ENCODE measurements at regions not wholly inside any gene's neighbourhood (a gene's known extent, or its start where the extent isn't known, plus 50 kb on each side); places are given as distances from the start of the nearest gene placed in this dataset.

- H3K9me3 Mint-ChIP-seq: peaks cover 0 to 2% (median 0%) of the 10 kb centered on the region in 8 donors
- CTCF ChIA-PET (ENCODE audit: partially characterized antibody): no interaction called here
- Histone ChIP-seq H3K36me3 (ENCODE audit: insufficient read depth, low read length) (no peaks in the 10 kb centered on the region), H3K27me3 (ENCODE audit: insufficient read depth, low read length) (no peaks in the 10 kb centered on the region), H3K4me1 (ENCODE audit: insufficient read depth, low read length) (no peaks in the 10 kb centered on the region), H3K9me3 (ENCODE audit: control insufficient read depth in 1 of 2, low read length in 2 of 2) (no peaks in the 10 kb centered on the region), H3K27ac (ENCODE audit: low read depth, low read length) (no peak overlapping the region), H3K4me3 (ENCODE audit: low read length in 2 of 2) (no peak overlapping the region)
- no peaks in the 10 kb centered on the region for H3K4me1 Mint-ChIP-seq
- no peak for DNase-seq
- POLR2A ChIA-PET (ENCODE audit: partially characterized antibody): no interaction called here
- peaks cover 2 to 10% of the 10 kb centered on the region in 2 donors for H3K27me3 Mint-ChIP-seq
- no peaks in the 10 kb centered on the region for H3K36me3 Mint-ChIP-seq
- no peak overlapping the region for H3K4me3 Mint-ChIP-seq
- intact Hi-C loops (cut with micrococcal nuclease): no loop called here
- H3K27ac Mint-ChIP-seq: no peak overlapping the region
Observed at GRCh38 chr12:28023156-28023887, 50.8 kb upstream of the PTHLH start.

DNA sequence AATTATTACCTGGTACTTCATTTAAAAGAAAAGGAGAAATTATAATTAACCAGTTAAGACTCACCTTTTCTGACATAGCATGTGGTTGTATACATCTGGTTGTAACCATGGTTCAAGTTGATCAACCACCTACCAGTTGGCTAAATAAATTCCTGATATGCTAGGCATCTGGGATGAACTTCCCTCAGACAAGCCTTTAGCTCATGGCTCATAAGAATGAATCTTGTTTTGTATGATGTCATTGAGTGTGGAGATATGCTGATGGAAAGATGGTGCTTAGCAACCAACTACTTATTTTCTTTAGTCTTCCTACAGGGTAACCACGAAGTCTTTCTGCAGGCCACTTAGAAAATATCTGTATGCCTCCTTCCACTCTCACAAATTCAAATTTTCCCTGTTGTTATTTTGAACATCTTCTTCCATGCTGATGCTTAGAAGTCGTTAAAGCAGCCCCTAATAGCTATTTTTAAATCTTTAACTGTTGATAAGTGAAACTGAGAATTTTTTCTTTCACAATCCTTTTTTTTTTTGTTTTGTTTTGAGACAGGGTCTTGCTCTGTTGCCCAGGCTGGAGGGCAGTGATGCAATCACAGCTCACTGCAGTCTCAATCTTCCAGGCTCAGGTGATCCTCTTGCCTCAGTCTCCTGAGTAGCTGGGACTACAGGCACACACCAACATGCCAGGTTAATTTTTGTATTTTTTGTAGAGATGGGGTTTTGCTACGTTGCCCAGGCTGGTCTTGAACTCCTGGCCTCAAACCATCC, 51.9 kb upstream of the PTHLH start:
- intact Hi-C loops (cut with micrococcal nuclease): no loop called here
- Mint-ChIP-seq H3K9me3 (no peaks in the 10 kb centered on the region), H3K27ac (no peak overlapping the region), H3K27me3 (peaks cover 2 to 10% of the 10 kb centered on the region in 2 donors), H3K4me1 (no peaks in the 10 kb centered on the region), H3K36me3 (no peaks in the 10 kb centered on the region), H3K4me3 (no peak overlapping the region)
- no peaks in the 10 kb centered on the region for H3K9me3 ChIP-seq (ENCODE audit: control insufficient read depth in 1 of 2, low read length in 2 of 2)
- H3K27me3 ChIP-seq (ENCODE audit: insufficient read depth, low read length): no peaks in the 10 kb centered on the region
- CTCF ChIA-PET (ENCODE audit: partially characterized antibody): no interaction called here
- no peaks in the 10 kb centered on the region for H3K36me3 ChIP-seq (ENCODE audit: insufficient read depth, low read length)
- H3K27ac ChIP-seq (ENCODE audit: low read depth, low read length): no peak overlapping the region
- no peak for DNase-seq
- no peaks in the 10 kb centered on the region for H3K4me1 ChIP-seq (ENCODE audit: insufficient read depth, low read length)
- POLR2A ChIA-PET (ENCODE audit: partially characterized antibody): no interaction called here
- H3K4me3 ChIP-seq (ENCODE audit: low read length in 2 of 2): no peak overlapping the region

DNA sequence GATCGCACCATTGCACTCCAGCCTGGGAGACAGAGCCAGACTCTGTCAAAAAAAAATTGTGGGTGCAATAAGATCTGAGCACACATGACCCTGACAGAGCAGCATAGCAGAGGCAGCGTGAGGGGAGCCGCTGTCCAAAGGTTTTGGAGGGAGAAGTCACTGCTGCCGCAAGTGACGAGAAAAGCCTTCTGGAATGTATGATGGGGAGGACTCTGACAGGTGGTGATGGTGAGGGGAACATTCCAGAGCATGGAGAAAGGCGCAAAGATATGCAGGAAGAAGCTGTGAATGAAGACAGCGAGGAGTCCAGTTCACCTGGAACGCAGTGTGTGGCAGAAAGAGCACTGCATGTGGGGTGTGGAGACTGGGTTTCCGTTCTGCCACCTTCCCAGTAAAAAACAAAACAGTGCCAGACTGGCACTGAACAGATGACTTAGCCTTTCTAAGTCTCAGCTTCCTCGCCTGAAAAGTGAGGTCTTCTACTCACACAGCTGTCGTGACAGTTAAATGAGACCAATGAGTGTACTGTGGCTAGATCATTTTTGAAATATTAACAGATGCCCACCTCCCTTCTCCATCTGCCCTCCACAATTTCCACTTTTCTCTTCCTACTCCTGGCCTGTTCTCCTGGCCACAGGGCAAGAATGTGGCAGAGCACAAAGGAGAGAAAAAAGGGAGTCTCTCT, 53.4 kb upstream of the PTHLH start:
- Mint-ChIP-seq H3K4me3 (no peak overlapping the region), H3K9me3 (no peaks in the 10 kb centered on the region), H3K4me1 (no peaks in the 10 kb centered on the region), H3K27ac (no peak overlapping the region), H3K36me3 (no peaks in the 10 kb centered on the region), H3K27me3 (peaks cover 2 to 10% of the 10 kb centered on the region in 2 donors)
- intact Hi-C loops (cut with micrococcal nuclease): no loop called here
- no peaks in the 10 kb centered on the region for H3K9me3 ChIP-seq (ENCODE audit: control insufficient read depth in 1 of 2, low read length in 2 of 2)
- H3K4me1 ChIP-seq (ENCODE audit: insufficient read depth, low read length): no peaks in the 10 kb centered on the region
- H3K27ac ChIP-seq (ENCODE audit: low read depth, low read length): no peak overlapping the region
- H3K4me3 ChIP-seq (ENCODE audit: low read length in 2 of 2): no peak overlapping the region
- CTCF ChIA-PET (ENCODE audit: partially characterized antibody): no interaction called here
- H3K36me3 ChIP-seq (ENCODE audit: insufficient read depth, low read length): no peaks in the 10 kb centered on the region
- no peaks in the 10 kb centered on the region for H3K27me3 ChIP-seq (ENCODE audit: insufficient read depth, low read length)
- no peak for DNase-seq
- POLR2A ChIA-PET (ENCODE audit: partially characterized antibody): no interaction called here

GRCh38 chr12:28026701-28027100, 54.2 kb upstream of the PTHLH start:
- Mint-ChIP-seq H3K27me3 (peaks cover 2 to 10% of the 10 kb centered on the region in 2 donors), H3K27ac (no peak overlapping the region)
- CTCF ChIA-PET (ENCODE audit: partially characterized antibody): no interaction called here

GRCh38 chr12:28027328-28027727, 54.8 kb upstream of the PTHLH start:
- Mint-ChIP-seq H3K27me3 (peaks cover 2 to 8% of the 10 kb centered on the region in 2 donors), H3K27ac (no peak overlapping the region), H3K4me3 (no peak overlapping the region), H3K36me3 (no peaks in the 10 kb centered on the region), H3K4me1 (no peaks in the 10 kb centered on the region), H3K9me3 (no peaks in the 10 kb centered on the region)
- Histone ChIP-seq H3K27ac (ENCODE audit: low read depth, low read length) (no peak overlapping the region), H3K4me3 (ENCODE audit: low read length in 2 of 2) (no peak overlapping the region), H3K36me3 (ENCODE audit: insufficient read depth, low read length) (no peaks in the 10 kb centered on the region), H3K4me1 (ENCODE audit: insufficient read depth, low read length) (no peaks in the 10 kb centered on the region), H3K9me3 (ENCODE audit: control insufficient read depth in 1 of 2, low read length in 2 of 2) (no peaks in the 10 kb centered on the region), H3K27me3 (ENCODE audit: insufficient read depth, low read length) (no peaks in the 10 kb centered on the region)
- intact Hi-C loops (cut with micrococcal nuclease): no loop called here
- no peak for DNase-seq
- POLR2A ChIA-PET (ENCODE audit: partially characterized antibody): no interaction called here
- CTCF ChIA-PET (ENCODE audit: partially characterized antibody): no interaction called here

More at GRCh38 chr12:28026701-28027100, 54.2 kb upstream of the PTHLH start:
- no peaks in the 10 kb centered on the region for H3K4me1 Mint-ChIP-seq
- H3K9me3 Mint-ChIP-seq: no peaks in the 10 kb centered on the region
- DNase-seq: no peak
- POLR2A ChIA-PET (ENCODE audit: partially characterized antibody): no interaction called here
- H3K4me3 Mint-ChIP-seq: no peak overlapping the region
- H3K27me3 ChIP-seq (ENCODE audit: insufficient read depth, low read length): no peaks in the 10 kb centered on the region
- no peak overlapping the region for H3K27ac ChIP-seq (ENCODE audit: low read depth, low read length)
- no peaks in the 10 kb centered on the region for H3K36me3 Mint-ChIP-seq
- H3K36me3 ChIP-seq (ENCODE audit: insufficient read depth, low read length): no peaks in the 10 kb centered on the region
- intact Hi-C loops (cut with micrococcal nuclease): no loop called here
- no peaks in the 10 kb centered on the region for H3K9me3 ChIP-seq (ENCODE audit: control insufficient read depth in 1 of 2, low read length in 2 of 2)
- no peak overlapping the region for H3K4me3 ChIP-seq (ENCODE audit: low read length in 2 of 2)
- no peaks in the 10 kb centered on the region for H3K4me1 ChIP-seq (ENCODE audit: insufficient read depth, low read length)

DNA sequence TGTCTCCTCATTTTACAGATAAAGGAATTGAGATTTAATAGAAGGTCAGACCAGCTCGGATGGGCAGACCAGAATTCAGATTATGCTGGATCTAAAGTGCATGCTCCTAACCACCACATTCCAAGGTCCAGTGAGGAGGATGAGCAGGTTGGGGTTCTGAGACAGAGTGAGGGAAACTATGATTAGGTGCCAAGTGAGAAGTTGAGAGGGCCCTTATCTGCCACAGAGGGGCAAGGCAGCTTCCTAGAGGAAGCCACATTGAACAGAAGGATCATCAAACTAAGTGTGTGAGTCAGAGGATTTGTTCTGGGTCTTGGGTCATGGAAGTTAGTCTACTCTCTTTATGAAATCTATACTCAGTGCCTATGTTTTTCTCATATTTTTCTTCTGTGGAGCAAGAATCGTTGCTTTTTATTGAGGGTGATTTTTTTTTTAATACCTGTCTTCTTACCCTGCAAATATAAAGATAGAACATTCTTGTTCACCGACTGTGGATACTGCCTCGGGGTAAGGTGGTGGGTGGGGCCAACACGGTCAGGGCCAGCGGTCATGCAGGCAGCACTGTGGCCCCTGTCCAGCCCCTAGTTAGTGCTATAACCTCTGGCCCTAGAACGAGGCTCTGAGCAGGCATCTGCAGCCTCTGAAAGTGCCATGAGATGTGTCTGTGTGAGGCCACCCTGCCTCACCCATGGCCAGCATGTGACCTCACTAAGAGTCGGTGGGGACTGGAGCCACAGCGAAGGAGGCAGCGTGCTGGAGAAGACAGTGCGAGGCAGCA, 55.6 kb upstream of the PTHLH start:
- no peak overlapping the region for H3K4me3 ChIP-seq (ENCODE audit: low read length in 2 of 2)
- CTCF ChIA-PET (ENCODE audit: partially characterized antibody): no interaction called here
- DNase-seq: no peak
- no peak overlapping the region for H3K27ac ChIP-seq (ENCODE audit: low read depth, low read length)
- intact Hi-C loops (cut with micrococcal nuclease): no loop called here
- H3K4me3 Mint-ChIP-seq: no peak overlapping the region
- H3K27me3 Mint-ChIP-seq: peaks cover 0 to 2% of the 10 kb centered on the region in 2 donors
- H3K9me3 Mint-ChIP-seq: no peaks in the 10 kb centered on the region
- no peaks in the 10 kb centered on the region for H3K36me3 Mint-ChIP-seq
- H3K27ac Mint-ChIP-seq: no peak overlapping the region
- no peaks in the 10 kb centered on the region for H3K27me3 ChIP-seq (ENCODE audit: insufficient read depth, low read length)
- H3K4me1 ChIP-seq (ENCODE audit: insufficient read depth, low read length): no peaks in the 10 kb centered on the region
- no peaks in the 10 kb centered on the region for H3K4me1 Mint-ChIP-seq
- H3K36me3 ChIP-seq (ENCODE audit: insufficient read depth, low read length): no peaks in the 10 kb centered on the region
- no peaks in the 10 kb centered on the region for H3K9me3 ChIP-seq (ENCODE audit: control insufficient read depth in 1 of 2, low read length in 2 of 2)
- POLR2A ChIA-PET (ENCODE audit: partially characterized antibody): no interaction called here

All from CD4-positive, alpha-beta memory T cell (primary cell).